HG03558 (cell line): ENCODE measurements at regions not wholly inside any gene's neighbourhood (a gene's known extent, or its start where the extent isn't known, plus 50 kb on each side); places are given as distances from the start of the nearest gene placed in this dataset.

Source experiments
- ATAC-seq: cut with Tn5 transposase; IDR thresholded peaks from one replicate; pipeline ENCODE4 v1.9.1; 2021; ENCODE audit warnings: moderate number of reproducible peaks; ENCODE audit not compliant: unreplicated experiment; ENCODE audit errors: extremely low read depth

DNA sequence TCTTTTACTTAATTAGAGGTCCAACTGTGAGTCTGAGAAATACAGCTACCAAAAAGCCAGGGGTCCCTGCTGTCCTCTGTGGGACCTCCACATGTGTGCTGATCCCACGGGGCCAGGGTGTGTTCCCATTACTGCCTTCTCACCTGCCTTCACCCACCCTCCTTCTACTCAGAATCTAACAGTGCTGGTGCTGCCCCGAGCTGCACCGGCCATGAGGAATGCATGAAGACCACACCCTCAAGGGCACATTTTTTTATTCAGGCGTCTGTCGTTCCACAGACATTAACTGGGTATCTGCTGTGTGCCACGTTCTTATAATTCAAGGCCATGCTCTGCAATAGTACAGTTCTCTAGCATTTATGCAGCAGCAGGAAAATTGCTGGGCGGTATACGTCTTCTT lies 188.5 kb upstream of the PFKP start:
- ATAC-seq = no peak

DNA sequence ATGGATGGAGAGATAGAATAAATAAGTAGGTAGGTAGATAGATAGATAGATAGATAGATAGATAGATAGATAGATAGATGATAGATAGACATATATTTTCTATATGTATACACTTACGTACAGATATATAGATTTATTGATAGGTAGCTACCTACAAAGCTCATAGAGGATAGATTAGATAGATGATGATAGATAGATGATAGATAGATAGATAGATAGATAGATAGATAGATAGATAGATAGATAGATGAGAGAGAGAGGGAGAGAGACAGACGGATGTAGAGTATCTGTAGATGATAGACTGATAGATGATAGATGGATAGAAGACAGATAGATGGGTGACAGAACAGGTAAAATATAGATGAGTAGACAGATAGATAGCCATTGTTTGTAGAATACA lies 191.3 kb upstream of the PFKP start:
- ATAC-seq = no peak

- ATAC-seq = no peak
Observed at GRCh38 chr10:2874963-2875362, 192.4 kb upstream of the PFKP start.

DNA sequence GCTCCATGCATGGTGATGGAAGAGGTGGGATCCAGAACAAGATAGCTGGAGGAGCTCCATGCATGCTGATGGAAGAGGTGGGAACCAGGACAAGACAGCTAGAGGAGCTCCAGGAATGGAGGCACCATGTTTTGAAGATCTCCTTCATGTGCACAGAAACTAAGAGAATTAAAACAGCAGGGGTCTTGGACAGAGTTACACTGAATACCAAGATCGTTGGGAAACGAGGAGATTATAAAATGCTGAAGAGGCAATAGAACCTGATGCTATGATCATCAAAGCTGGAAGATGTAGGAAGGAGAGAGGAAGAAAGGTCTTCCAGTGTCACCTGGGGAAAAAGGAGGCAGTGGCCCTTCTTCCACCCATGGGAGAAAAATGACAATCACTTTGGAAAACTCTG lies 193.6 kb upstream of the PFKP start:
- ATAC-seq = no peak

GRCh38 chr10:2871673-2872219 lies 195.6 kb upstream of the PFKP start:
- ATAC-seq = no peak

GRCh38 chr10:2870654-2871053 lies 196.7 kb upstream of the PFKP start:
- ATAC-seq = no peak

- no peak for ATAC-seq
Observed at GRCh38 chr10:2867788-2868299, 199.5 kb upstream of the PFKP start.

DNA sequence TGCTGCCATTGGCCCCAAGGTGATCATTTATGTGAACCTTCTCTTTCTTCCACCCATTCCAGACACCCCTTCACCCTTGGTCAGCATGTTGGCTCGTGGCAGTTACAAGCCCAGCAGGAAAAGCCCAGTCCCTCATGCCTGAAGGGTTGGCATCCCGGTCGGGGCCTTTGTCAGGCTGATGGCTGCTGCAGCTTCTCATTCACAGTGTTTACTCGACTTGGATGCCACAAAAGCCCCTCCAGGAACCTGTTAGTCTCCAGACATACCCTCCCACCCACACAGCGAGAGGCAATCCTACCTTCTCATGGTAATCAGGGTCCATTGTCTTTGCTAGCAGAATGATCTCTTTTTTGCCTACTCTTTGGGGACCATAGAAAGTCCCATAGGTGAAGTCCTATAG lies 200.8 kb upstream of the PFKP start:
- ATAC-seq = no peak

- ATAC-seq = no peak
Observed at GRCh38 chr10:2861632-2862210, 205.6 kb upstream of the PFKP start.

DNA sequence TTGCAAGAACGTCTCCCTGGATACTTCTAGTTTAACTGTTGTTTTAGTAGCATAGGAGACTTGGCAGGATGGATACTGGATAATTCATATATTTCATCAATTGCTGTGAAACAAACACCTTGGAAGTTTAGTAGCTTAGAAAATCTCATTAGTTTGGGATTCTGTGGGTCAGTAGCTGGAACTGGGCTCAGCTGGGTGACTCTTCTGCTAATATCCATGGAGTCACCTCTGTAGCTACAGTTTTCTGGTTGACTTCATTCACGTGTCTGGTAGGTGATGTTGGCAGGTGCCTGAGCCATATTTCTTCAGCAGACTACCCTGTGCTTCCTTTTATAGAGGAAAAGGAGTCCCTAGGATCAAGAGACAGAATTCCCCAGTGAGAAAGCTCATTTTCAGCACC lies 208.9 kb upstream of the PFKP start:
- no peak for ATAC-seq

DNA sequence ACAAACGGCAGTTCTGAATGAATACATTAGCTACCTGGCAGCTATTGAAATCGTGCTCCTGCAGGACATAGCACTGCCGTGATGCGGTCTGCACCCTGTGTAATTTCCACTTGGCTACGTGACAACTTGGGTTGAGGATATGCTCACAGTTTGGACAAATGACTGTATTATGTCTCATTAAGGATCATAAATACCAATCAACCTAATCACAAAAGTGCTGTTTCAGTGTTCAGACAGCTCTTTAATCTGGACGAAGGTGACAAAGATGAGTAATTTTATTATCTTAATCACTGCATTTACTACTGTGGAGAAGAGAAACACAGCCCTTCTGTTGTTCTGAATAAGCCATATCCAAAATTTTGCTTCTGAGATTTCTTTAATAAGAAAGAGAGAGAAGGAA lies 210.8 kb upstream of the PFKP start:
- ATAC-seq = no peak

GRCh38 chr10:2852574-2853323 lies 214.6 kb upstream of the PFKP start:
- no peak for ATAC-seq

- no peak for ATAC-seq
Observed at GRCh38 chr10:2851566-2851965, 215.8 kb upstream of the PFKP start.

DNA sequence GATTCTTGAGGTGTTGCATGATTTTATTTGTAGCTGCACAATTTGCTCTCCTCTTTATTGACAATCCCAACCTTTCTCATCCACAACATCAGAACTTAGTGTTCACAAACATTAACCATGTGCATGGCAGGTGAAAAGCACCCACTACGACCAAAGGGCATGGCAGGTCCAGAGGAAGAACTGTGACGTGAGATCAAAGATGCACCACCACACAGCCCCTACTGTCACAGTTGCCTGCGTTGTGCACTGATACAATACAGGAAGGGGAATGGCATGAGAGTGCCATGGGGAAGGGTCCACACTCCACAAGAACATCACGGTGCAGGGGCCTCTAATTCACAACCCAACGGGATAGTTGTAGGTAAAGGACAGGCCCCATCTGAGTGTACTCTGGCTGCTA lies 217.1 kb upstream of the PFKP start:
- ATAC-seq = no peak

DNA sequence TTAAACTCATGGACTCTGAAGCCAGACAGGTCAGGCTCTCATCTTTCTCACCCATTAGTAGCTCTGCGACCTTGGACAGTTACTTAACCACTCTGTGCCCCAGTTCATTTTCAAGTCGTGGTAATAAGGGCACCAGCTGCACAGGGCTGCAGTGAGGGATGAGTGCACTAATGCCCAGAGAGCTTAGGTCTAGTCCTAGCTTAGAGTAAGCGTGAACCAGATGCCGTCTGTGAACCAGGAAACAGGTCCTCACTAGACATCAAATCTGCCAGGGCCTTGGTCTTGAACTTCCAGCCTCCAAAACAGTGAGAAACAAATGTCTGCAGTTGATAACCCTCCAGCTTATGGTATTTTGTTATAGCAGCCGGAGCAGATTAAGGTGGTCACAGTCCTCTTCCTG lies 222.4 kb upstream of the PFKP start:
- ATAC-seq = no peak

DNA sequence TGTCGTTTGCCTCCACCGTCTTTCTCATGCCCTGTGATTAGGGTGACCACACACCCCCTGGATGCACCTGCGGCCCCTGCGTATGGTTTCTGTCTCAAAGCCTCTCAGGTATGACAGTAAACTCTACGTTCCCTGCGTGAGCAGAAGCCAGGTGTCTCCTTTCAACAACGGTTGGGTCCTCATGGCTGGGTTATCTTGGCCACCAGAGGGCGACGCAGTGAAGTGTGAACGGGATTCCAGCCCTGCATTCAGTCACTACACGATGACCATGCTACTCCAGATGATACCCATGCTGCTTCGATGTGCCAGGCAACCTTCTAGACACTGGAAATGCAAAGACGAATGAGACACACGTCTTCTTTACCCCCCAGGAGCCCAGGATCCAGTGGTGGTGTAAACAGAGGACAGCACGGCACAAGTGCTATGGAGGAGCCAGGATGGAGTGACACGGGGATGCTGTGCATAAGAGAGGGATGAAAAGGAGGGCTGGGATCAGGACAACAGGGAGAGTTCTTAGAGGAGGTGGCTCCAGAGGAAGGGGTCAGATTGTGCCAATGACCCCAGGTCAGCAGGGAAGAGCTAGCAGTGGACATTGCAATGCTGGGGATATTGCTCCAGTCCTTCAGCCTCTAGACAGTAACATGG lies 228.1 kb upstream of the PFKP start:
- no peak for ATAC-seq

- no peak for ATAC-seq
Observed at GRCh38 chr10:2837674-2838073, 229.7 kb upstream of the PFKP start.

- no peak for ATAC-seq
Observed at GRCh38 chr10:2836921-2837662, 230.3 kb upstream of the PFKP start.

GRCh38 chr10:2834214-2834613 lies 233.1 kb upstream of the PFKP start:
- ATAC-seq = no peak

DNA sequence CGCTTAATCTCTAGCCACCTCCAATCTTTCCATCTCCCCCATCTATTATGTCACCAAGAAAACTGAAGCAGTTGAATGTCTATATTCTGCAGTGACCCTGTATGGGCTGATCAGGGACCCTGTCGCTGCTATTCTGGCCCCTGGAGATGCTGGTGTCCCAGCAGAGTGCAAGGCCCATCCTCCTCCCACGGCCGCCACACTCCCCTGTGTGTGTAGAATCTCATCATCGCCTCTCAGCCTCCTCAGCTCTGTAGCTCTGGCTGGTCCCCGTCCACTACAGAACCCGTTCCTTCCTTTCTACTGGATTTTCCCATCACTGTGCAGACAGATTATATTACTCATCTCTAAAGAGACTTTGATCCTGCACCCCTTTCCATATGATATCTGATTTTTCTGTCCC lies 235.8 kb upstream of the PFKP start:
- no peak for ATAC-seq

GRCh38 chr10:2828741-2829140 lies 238.6 kb upstream of the PFKP start:
- ATAC-seq = no peak
